ENCODE measurements at regions not wholly inside any gene's neighbourhood (a gene's known extent, or its start where the extent isn't known, plus 50 kb on each side); places are given as distances from the start of the nearest gene placed in this dataset.

DNA sequence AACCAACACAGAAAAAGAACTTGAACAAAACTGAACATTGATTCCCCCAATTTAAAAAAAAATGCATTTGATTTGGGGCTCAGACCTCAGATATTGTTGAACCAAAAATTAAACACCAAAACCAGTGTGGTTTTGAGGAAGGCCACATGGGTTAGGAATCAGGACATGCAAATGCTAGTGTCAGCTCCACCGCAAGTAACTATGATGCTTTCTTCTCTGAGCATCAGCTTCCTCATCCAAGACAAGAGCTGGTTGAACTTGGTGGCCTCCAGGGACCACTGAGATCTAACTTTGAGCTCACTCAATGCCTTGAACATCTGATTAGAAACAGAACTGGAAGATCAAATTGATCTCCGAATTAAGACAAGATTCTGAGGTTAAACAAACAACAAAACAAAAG lies 142.9 kb upstream of the NWD2 start:
- TF ChIP-seq SMC3 (conservative IDR thresholded peaks at IDR 0.05; ENCODE audit: poor library complexity) (no peak), POLR2AphosphoS5 (IDR thresholded peaks at IDR 0.05) (no peak)
- TF ChIP-seq, protein P1, sequence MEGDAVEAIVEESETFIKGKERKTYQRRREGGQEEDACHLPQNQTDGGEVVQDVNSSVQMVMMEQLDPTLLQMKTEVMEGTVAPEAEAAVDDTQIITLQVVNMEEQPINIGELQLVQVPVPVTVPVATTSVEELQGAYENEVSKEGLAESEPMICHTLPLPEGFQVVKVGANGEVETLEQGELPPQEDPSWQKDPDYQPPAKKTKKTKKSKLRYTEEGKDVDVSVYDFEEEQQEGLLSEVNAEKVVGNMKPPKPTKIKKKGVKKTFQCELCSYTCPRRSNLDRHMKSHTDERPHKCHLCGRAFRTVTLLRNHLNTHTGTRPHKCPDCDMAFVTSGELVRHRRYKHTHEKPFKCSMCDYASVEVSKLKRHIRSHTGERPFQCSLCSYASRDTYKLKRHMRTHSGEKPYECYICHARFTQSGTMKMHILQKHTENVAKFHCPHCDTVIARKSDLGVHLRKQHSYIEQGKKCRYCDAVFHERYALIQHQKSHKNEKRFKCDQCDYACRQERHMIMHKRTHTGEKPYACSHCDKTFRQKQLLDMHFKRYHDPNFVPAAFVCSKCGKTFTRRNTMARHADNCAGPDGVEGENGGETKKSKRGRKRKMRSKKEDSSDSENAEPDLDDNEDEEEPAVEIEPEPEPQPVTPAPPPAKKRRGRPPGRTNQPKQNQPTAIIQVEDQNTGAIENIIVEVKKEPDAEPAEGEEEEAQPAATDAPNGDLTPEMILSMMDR (IDR thresholded peaks at IDR 0.05; ENCODE audit: poor library complexity, severe bottlenecking), result no peak

All from neural cell (in vitro differentiated cells).